ENCODE measurements at regions not wholly inside any gene's neighbourhood (a gene's known extent, or its start where the extent isn't known, plus 50 kb on each side); places are given as distances from the start of the nearest gene placed in this dataset.

DNA sequence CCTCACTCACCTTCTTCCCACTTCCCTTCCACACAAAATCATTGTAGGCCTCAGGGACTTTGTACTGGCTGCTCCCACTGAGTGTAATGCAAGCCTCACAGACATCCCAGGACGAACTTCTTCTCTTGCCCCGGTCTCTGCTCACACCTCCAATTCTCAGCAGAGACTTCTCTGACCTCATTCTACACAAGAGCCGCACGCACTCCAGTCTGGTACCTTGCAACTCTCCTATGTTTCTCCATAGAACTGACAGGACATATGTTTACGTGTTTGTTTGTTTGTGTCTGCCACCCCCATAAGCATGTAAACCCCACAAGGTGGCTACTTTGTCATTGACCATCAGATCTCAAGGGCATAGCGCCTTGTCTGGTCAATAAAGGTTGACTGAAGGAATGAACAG is 350.8 kb downstream of the AJAP1 start:
- no peak overlapping the region for H3K4me3 ChIP-seq (ENCODE audit: low read depth, low read length)
- DNase-seq (ENCODE audit: low read depth), result no peak
- TF ChIP-seq, protein P1, sequence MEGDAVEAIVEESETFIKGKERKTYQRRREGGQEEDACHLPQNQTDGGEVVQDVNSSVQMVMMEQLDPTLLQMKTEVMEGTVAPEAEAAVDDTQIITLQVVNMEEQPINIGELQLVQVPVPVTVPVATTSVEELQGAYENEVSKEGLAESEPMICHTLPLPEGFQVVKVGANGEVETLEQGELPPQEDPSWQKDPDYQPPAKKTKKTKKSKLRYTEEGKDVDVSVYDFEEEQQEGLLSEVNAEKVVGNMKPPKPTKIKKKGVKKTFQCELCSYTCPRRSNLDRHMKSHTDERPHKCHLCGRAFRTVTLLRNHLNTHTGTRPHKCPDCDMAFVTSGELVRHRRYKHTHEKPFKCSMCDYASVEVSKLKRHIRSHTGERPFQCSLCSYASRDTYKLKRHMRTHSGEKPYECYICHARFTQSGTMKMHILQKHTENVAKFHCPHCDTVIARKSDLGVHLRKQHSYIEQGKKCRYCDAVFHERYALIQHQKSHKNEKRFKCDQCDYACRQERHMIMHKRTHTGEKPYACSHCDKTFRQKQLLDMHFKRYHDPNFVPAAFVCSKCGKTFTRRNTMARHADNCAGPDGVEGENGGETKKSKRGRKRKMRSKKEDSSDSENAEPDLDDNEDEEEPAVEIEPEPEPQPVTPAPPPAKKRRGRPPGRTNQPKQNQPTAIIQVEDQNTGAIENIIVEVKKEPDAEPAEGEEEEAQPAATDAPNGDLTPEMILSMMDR (IDR thresholded peaks at IDR 0.05; ENCODE audit: low read depth, low read length, missing control alignments), result no peak

DNA sequence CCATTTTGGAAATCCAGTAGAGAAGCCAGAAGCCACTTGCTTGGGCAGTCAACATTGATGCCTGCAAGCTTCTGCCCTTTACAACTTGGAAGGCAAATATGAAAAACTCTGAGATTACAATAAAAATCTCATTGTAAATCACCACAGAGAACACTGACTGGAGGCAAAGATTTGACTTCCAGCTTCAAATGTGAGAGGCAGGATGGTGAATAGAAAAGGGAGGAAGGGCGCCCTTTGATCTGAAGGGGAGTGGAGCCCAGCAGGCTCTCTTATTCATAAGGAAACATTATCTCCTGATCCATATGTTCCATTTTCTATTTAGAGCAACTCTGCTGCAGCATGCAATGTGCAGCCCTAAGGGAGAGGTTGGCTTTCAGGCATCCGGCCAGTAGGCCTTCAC is 348.3 kb downstream of the AJAP1 start:
- no peak overlapping the region for H3K4me3 ChIP-seq (ENCODE audit: low read depth, low read length)
- no peak for DNase-seq (ENCODE audit: low read depth)
- TF ChIP-seq, protein P1 (IDR thresholded peaks at IDR 0.05; ENCODE audit: low read depth, low read length, missing control alignments), result no peak

DNA sequence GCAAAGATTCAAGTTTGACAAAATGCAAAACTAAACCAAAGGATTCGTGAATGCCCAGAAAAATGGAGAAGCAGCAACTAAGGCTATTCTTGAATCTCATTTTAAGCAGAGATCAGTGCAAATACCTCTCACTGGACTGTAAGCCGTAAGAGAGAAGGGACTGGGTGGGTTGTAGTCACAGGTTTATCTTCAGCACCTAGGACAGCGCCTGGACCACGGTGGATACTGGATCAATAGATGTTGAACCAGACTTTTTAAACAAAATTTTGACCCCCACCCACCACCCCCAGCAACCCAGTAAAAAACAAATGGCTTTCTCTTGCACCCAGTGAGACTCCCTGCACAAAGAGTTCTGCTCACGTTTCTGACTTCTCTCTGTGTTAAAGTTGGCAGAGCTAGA is 347.1 kb downstream of the AJAP1 start:
- TF ChIP-seq, protein P1 (IDR thresholded peaks at IDR 0.05; ENCODE audit: low read depth, low read length, missing control alignments), result no peak

DNA sequence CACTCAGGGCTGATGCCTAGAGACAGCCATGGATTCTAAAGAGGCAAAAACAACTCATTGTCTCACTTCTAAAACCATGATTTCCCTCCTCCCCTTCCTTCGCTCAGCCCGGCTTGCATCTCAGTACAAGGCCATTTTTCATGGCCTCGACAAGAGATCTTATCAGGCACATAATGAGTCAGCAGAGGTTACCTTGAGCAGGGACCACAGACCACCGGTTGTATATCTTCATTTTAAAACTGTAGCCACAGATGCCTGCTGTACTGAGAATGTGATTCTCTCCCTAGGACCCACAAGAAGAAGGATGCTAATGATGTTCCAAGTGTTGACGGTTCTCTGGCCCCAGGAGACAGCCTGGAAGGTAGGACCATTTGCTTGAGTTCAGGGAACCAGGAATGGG is 331.9 kb downstream of the AJAP1 start:
- no peak overlapping the region for H3K4me3 ChIP-seq (ENCODE audit: low read depth, low read length)
- DNase-seq (ENCODE audit: low read depth), result no peak
- TF ChIP-seq, protein P1 (IDR thresholded peaks at IDR 0.05; ENCODE audit: low read depth, low read length, missing control alignments), result no peak

More for the DNA sequence above, 347.1 kb downstream of the AJAP1 start:
- no peak overlapping the region for H3K4me3 ChIP-seq (ENCODE audit: low read depth, low read length)
- no peak for DNase-seq (ENCODE audit: low read depth)

DNA sequence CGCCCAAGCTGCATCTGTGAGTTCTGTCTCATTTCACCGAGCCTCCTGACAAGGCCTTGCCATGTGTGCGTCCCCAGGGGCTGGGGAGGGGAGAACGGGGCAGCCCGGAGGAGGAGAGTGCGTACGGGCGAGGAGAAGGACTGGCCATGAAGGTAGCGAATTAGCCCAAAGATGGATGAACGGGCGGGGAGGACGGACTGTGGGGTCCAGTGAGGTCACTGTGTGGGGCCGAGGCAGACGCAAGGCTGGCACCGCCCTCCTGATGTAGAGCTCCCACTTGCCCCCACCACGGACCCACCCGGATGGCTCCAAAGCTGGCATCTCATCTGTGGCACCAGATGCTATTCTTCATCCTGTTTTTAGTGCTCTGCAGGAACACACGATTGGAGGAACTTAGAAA is 330.4 kb downstream of the AJAP1 start:
- no peak for DNase-seq (ENCODE audit: low read depth)
- TF ChIP-seq, protein P1 (IDR thresholded peaks at IDR 0.05; ENCODE audit: low read depth, low read length, missing control alignments), result no peak
- no peak overlapping the region for H3K4me3 ChIP-seq (ENCODE audit: low read depth, low read length)

DNA sequence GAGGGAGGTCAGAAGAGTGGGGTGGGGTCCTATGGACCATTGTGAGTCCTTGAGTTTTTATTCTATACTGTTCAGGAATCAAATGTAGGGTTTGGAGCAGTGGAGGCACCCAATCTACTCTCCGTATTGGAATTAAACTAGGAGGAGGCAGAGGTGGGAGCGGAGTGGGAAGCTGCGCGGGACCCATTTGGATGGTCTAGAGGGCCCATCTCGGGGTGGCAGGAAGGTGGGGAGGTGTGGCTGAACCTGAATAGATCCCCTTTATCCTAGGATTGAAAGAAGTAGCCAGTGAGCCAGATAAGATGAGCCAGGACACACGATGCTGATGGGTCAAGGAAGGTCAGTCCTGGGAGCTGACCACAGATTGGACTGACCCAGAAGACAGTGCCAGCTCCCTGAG is 325.8 kb downstream of the AJAP1 start:
- no peak for DNase-seq (ENCODE audit: low read depth)
- TF ChIP-seq, protein P1 (IDR thresholded peaks at IDR 0.05; ENCODE audit: low read depth, low read length, missing control alignments), result no peak
- H3K4me3 ChIP-seq (ENCODE audit: low read depth, low read length), result no peak overlapping the region

DNA sequence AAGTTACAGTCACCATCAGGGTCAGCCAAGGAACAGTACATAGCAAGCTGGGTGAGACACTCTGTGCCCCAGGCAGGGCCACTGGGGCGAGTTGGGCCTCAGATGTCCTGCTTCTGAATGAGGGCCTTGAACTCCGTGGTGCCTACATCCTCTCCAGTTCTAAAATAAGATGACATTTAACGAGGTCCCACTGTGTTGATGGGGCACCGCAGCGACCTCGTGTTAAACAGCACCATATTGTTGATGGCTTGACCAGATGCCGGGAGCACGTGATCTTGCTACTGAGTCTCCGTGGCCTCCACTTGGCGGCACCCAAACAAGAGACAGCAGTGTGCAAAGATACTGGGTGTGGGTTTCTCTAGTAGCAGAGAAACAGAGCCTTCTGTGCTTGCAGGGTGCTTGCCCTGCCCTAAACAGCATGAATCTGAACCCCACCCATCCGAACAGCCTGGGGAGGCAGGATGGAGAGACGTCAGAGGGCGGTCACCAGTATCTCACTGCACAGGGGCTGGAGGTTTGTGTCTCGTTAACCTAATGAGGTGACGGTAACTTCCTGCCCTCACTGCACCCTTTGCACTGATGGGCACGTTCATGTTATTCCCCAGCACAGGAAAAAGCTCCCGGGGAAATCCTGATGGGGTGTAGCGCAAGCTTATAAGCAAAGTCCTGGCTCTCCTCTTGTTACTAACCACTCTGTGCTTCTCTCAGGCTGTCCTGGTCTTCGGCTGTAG is 324.4 kb downstream of the AJAP1 start:
- TF ChIP-seq, protein P1 (IDR thresholded peaks at IDR 0.05; ENCODE audit: low read depth, low read length, missing control alignments), result no peak
- no peak overlapping the region for H3K4me3 ChIP-seq (ENCODE audit: low read depth, low read length)
- no peak for DNase-seq (ENCODE audit: low read depth)

Data from GM12864 (cell line).